HepG2 (cell line): ENCODE measurements at regions not wholly inside any gene's neighbourhood (a gene's known extent, or its start where the extent isn't known, plus 50 kb on each side); places are given as distances from the start of the nearest gene placed in this dataset.

Experiments
- BORCS8-MEF2B ChIP-seq: sonication (generic); formaldehyde crosslinking; IDR thresholded peaks from 2 replicates; pipeline ENCODE4 v1.8.0; 2022; ENCODE audit warnings: mild to moderate bottlenecking, missing genetic modification reagents
- FOXM1 ChIP-seq: sonication (generic); formaldehyde crosslinking; IDR thresholded peaks from 2 replicates; pipeline ENCODE4 v1.5.0; 2020; ENCODE audit warnings: missing genetic modification reagents
- JUND ChIP-seq: sonication (generic); formaldehyde crosslinking; IDR thresholded peaks from 2 replicates; pipeline ENCODE4 v1.8.0; 2022; ENCODE audit warnings: mild to moderate bottlenecking, missing genetic modification reagents
- TBX3 ChIP-seq: fragments of 450-650 bp; IDR thresholded peaks from 2 replicates; pipeline ENCODE4 v1.6.1; 2017; ENCODE audit warnings: antibody characterized with exemption, mild to moderate bottlenecking, inconsistent platforms, borderline replicate concordance
- TCF7L2 ChIP-seq: IDR thresholded peaks from 2 replicates; pipeline ENCODE4 v1.6.1; 2011; ENCODE audit warnings: mild to moderate bottlenecking, low read depth, low read length, moderate library complexity
- TFDP2 ChIP-seq: sonication (generic); formaldehyde crosslinking; IDR thresholded peaks from 2 replicates; pipeline ENCODE4 v1.4.0; 2020; ENCODE audit warnings: missing genetic modification reagents
- ZNF124 ChIP-seq: sonication (generic); formaldehyde crosslinking; IDR thresholded peaks from 2 replicates; pipeline ENCODE4 v1.4.0; 2020; ENCODE audit warnings: missing genetic modification reagents
- ZNF407 ChIP-seq: sonication (generic); formaldehyde crosslinking; IDR thresholded peaks from one replicate; pipeline ENCODE4 v1.5.1; 2020; ENCODE audit warnings: mild to moderate bottlenecking, missing genetic modification reagents; ENCODE audit errors: not compliant biosample characterization
- ZNF556 ChIP-seq: sonication (generic); formaldehyde crosslinking; IDR thresholded peaks from 2 replicates; pipeline ENCODE4 v1.4.0; 2020; ENCODE audit warnings: mild to moderate bottlenecking, missing genetic modification reagents, borderline replicate concordance
- ZSCAN25 ChIP-seq: sonication (generic); formaldehyde crosslinking; IDR thresholded peaks from 2 replicates; pipeline ENCODE4 v1.8.0; 2022; ENCODE audit warnings: mild to moderate bottlenecking, missing genetic modification reagents
- TF ChIP-seq, protein P1 (sequence below): sonication (generic); formaldehyde crosslinking; IDR thresholded peaks from 2 replicates; pipeline ENCODE4 v1.5.0; 2020; ENCODE audit warnings: missing genetic modification reagents

GRCh38 chr6:139903411-139904157 lies 529.1 kb upstream of the CITED2 start (continued):
- TF ChIP-seq, protein P1, sequence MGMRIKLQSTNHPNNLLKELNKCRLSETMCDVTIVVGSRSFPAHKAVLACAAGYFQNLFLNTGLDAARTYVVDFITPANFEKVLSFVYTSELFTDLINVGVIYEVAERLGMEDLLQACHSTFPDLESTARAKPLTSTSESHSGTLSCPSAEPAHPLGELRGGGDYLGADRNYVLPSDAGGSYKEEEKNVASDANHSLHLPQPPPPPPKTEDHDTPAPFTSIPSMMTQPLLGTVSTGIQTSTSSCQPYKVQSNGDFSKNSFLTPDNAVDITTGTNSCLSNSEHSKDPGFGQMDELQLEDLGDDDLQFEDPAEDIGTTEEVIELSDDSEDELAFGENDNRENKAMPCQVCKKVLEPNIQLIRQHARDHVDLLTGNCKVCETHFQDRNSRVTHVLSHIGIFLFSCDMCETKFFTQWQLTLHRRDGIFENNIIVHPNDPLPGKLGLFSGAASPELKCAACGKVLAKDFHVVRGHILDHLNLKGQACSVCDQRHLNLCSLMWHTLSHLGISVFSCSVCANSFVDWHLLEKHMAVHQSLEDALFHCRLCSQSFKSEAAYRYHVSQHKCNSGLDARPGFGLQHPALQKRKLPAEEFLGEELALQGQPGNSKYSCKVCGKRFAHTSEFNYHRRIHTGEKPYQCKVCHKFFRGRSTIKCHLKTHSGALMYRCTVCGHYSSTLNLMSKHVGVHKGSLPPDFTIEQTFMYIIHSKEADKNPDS (CRISPR knock-in tag), result no peak
- TF ChIP-seq BORCS8-MEF2B (CRISPR knock-in tag) (no peak), JUND (no peak), ZNF556 (CRISPR knock-in tag) (no peak), TFDP2 (CRISPR knock-in tag) (no peak), TCF7L2 (no peak), TBX3 (no peak), ZNF407 (CRISPR knock-in tag) (no peak), FOXM1 (no peak), ZSCAN25 (CRISPR knock-in tag) (no peak), ZNF124 (no peak)
